ENCODE measurements at regions not wholly inside any gene's neighbourhood (a gene's known extent, or its start where the extent isn't known, plus 50 kb on each side); places are given as distances from the start of the nearest gene placed in this dataset.

- no peak for DNase-seq (ENCODE audit: low read depth)
These were observed 67.8 kb upstream of the TMCC3 start for GRCh38 chr12:94718114-94718513.

GRCh38 chr12:94717656-94718055 is 67.3 kb upstream of the TMCC3 start:
- CTCF ChIA-PET: no interaction called here
- no peak for TF ChIP-seq CTCF (IDR thresholded peaks at IDR 0.05; ENCODE audit: insufficient read depth, low read depth, low read length)
- DNase-seq (ENCODE audit: low read depth): no peak

More at GRCh38 chr12:94718114-94718513, 67.8 kb upstream of the TMCC3 start:
- Histone ChIP-seq H3K36me3 (ENCODE audit: control insufficient read depth, insufficient read depth, low read length) (no peaks in the 10 kb centered on the region), H3K27me3 (ENCODE audit: control insufficient read depth, insufficient read depth, low read length) (peaks cover 5% of the 10 kb centered on the region; the same call in 1 of the 2 replicates), H3K4me3 (ENCODE audit: low read depth, low read length) (no peak overlapping the region)
- no peak for TF ChIP-seq CTCF (IDR thresholded peaks at IDR 0.05; ENCODE audit: insufficient read depth, low read depth, low read length)
- ChIA-PET CTCF (no interaction called here), POLR2A (no interaction called here)

GRCh38 chr12:94717108-94717507 is 66.8 kb upstream of the TMCC3 start:
- no peak for DNase-seq (ENCODE audit: low read depth)

More at GRCh38 chr12:94717656-94718055, 67.3 kb upstream of the TMCC3 start:
- H3K4me3 ChIP-seq (ENCODE audit: low read depth, low read length): no peak overlapping the region
- H3K36me3 ChIP-seq (ENCODE audit: control insufficient read depth, insufficient read depth, low read length): no peaks in the 10 kb centered on the region
- POLR2A ChIA-PET: no interaction called here
- H3K27me3 ChIP-seq (ENCODE audit: control insufficient read depth, insufficient read depth, low read length): peaks cover 7% of the 10 kb centered on the region; the same call in 1 of the 2 replicates

GRCh38 chr12:94716339-94716738 is 66.0 kb upstream of the TMCC3 start:
- Histone ChIP-seq H3K36me3 (ENCODE audit: control insufficient read depth, insufficient read depth, low read length) (no peaks in the 10 kb centered on the region), H3K4me3 (ENCODE audit: low read depth, low read length) (no peak overlapping the region), H3K27me3 (ENCODE audit: control insufficient read depth, insufficient read depth, low read length) (peaks cover 5% of the 10 kb centered on the region; the same call in 1 of the 2 replicates)
- no peak for DNase-seq (ENCODE audit: low read depth)
- TF ChIP-seq CTCF (IDR thresholded peaks at IDR 0.05; ENCODE audit: insufficient read depth, low read depth, low read length): no peak
- ChIA-PET POLR2A (no interaction called here), CTCF (interaction anchor here (0.7 kb wide), 1 partner anchor 9 kb away, joined by 3 read pairs; no protein-coding TSS in a partner anchor)

More at GRCh38 chr12:94717108-94717507, 66.8 kb upstream of the TMCC3 start:
- peaks cover 5% of the 10 kb centered on the region; the same call in 1 of the 2 replicates for H3K27me3 ChIP-seq (ENCODE audit: control insufficient read depth, insufficient read depth, low read length)
- TF ChIP-seq CTCF (IDR thresholded peaks at IDR 0.05; ENCODE audit: insufficient read depth, low read depth, low read length): no peak
- ChIA-PET CTCF (no interaction called here), POLR2A (no interaction called here)
- H3K4me3 ChIP-seq (ENCODE audit: low read depth, low read length): no peak overlapping the region
- H3K36me3 ChIP-seq (ENCODE audit: control insufficient read depth, insufficient read depth, low read length): no peaks in the 10 kb centered on the region

GRCh38 chr12:94714378-94715114 is 64.2 kb upstream of the TMCC3 start:
- POLR2A ChIA-PET: no interaction called here

More at GRCh38 chr12:94714378-94715114, 64.2 kb upstream of the TMCC3 start:
- no peak for DNase-seq (ENCODE audit: low read depth)
- Histone ChIP-seq H3K27me3 (ENCODE audit: control insufficient read depth, insufficient read depth, low read length) (peaks cover 5% of the 10 kb centered on the region; the same call in 1 of the 2 replicates), H3K36me3 (ENCODE audit: control insufficient read depth, insufficient read depth, low read length) (no peaks in the 10 kb centered on the region), H3K4me3 (ENCODE audit: low read depth, low read length) (no peak overlapping the region)
- TF ChIP-seq CTCF (IDR thresholded peaks at IDR 0.05; ENCODE audit: insufficient read depth, low read depth, low read length): no peak
- CTCF ChIA-PET: interaction anchor here (0.9 to 1.9 kb wide), 3 partner anchors 9 to 622 kb away, joined by 3 to 7 read pairs (median 4); no protein-coding TSS in a partner anchor

Measured in BJ (cell line).